ENCODE measurements at regions not wholly inside any gene's neighbourhood (a gene's known extent, or its start where the extent isn't known, plus 50 kb on each side); places are given as distances from the start of the nearest gene placed in this dataset.

GRCh38 chr12:17918013-17918412 lies 172.0 kb downstream of the RERGL start:
- intact Hi-C loops (cut with micrococcal nuclease): no loop called here
- no peak for TF ChIP-seq CTCF (IDR thresholded peaks at IDR 0.05)
- DNase-seq: no peak
- Histone ChIP-seq H3K9ac (ENCODE audit: insufficient read depth, low read length, poor library complexity, severe bottlenecking) (no peak overlapping the region), H3K36me3 (replicated peaks in 1 of 2; ENCODE audit: control insufficient read depth in 1 of 2, insufficient read depth in 2 of 2, low read length in 2 of 2) (no peaks in the 10 kb centered on the region), H3K9me3 (replicated peaks in 1 of 2; ENCODE audit: control insufficient read depth in 1 of 2, insufficient read depth in 1 of 2, low read length in 2 of 2) (peaks cover 18 to 30% of the 10 kb centered on the region in 2 donors), H2AFZ (ENCODE audit: insufficient read depth, low read depth, low read length, poor library complexity, severe bottlenecking) (no peak overlapping the region), H3K27ac (ENCODE audit: low read depth in 1 of 2, low read length in 2 of 2) (no peak overlapping the region), H4K20me1 (ENCODE audit: insufficient read depth, low read length) (no peaks in the 10 kb centered on the region), H3K4me1 (ENCODE audit: control insufficient read depth in 1 of 2, insufficient read depth in 2 of 2, low read length in 2 of 2) (no peaks in the 10 kb centered on the region), H3K27me3 (ENCODE audit: control insufficient read depth in 2 of 2, insufficient read depth in 2 of 2, low read length in 2 of 2) (no peaks in the 10 kb centered on the region), H3K4me2 (replicated peaks; ENCODE audit: extremely low read depth, low read length, poor library complexity, severe bottlenecking) (no peak overlapping the region), H3K79me2 (ENCODE audit: insufficient read depth, low read length) (no peaks in the 10 kb centered on the region), H3K4me3 (replicated peaks in 1 of 3; ENCODE audit: low read depth in 2 of 3, low read length in 3 of 3) (no peak overlapping the region)
- peaks cover 0 to 24% (median 12%) of the 10 kb centered on the region in 7 donors for H3K9me3 Mint-ChIP-seq
- H3K27me3 Mint-ChIP-seq (ENCODE audit: low read depth in 3 of 3): no peaks in the 10 kb centered on the region
- WGBS (ENCODE audit: insufficient coverage): no CpG with 5 or more reads among the region's 1 CpG
- H3K27ac Mint-ChIP-seq: no peak overlapping the region
- no peaks in the 10 kb centered on the region for H3K36me3 Mint-ChIP-seq
- no peaks in the 10 kb centered on the region for H3K4me1 Mint-ChIP-seq
- no peak overlapping the region for H3K4me3 Mint-ChIP-seq

- Histone ChIP-seq H3K36me3 (replicated peaks in 1 of 2; ENCODE audit: control insufficient read depth in 1 of 2, insufficient read depth in 2 of 2, low read length in 2 of 2) (no peaks in the 10 kb centered on the region), H3K27ac (ENCODE audit: low read depth in 1 of 2, low read length in 2 of 2) (no peak overlapping the region), H3K4me3 (replicated peaks in 1 of 3; ENCODE audit: low read depth in 2 of 3, low read length in 3 of 3) (no peak overlapping the region), H3K27me3 (ENCODE audit: control insufficient read depth in 2 of 2, insufficient read depth in 2 of 2, low read length in 2 of 2) (no peaks in the 10 kb centered on the region), H4K20me1 (ENCODE audit: insufficient read depth, low read length) (no peaks in the 10 kb centered on the region), H2AFZ (ENCODE audit: insufficient read depth, low read depth, low read length, poor library complexity, severe bottlenecking) (no peak overlapping the region), H3K9ac (ENCODE audit: insufficient read depth, low read length, poor library complexity, severe bottlenecking) (no peak overlapping the region), H3K4me1 (ENCODE audit: control insufficient read depth in 1 of 2, insufficient read depth in 2 of 2, low read length in 2 of 2) (no peaks in the 10 kb centered on the region), H3K4me2 (replicated peaks; ENCODE audit: extremely low read depth, low read length, poor library complexity, severe bottlenecking) (no peak overlapping the region), H3K9me3 (replicated peaks in 1 of 2; ENCODE audit: control insufficient read depth in 1 of 2, insufficient read depth in 1 of 2, low read length in 2 of 2) (peaks cover 0 to 4% of the 10 kb centered on the region in 2 donors), H3K79me2 (ENCODE audit: insufficient read depth, low read length) (no peaks in the 10 kb centered on the region)
- Mint-ChIP-seq H3K9me3 (peaks cover 0 to 6% (median 3%) of the 10 kb centered on the region in 7 donors), H3K27me3 (ENCODE audit: low read depth in 3 of 3) (no peaks in the 10 kb centered on the region), H3K4me3 (no peak overlapping the region), H3K4me1 (no peaks in the 10 kb centered on the region), H3K27ac (no peak overlapping the region), H3K36me3 (no peaks in the 10 kb centered on the region)
- WGBS (ENCODE audit: insufficient coverage): no CpG with 5 or more reads among the region's 1 CpG
- TF ChIP-seq CTCF (IDR thresholded peaks at IDR 0.05): no peak
- intact Hi-C loops (cut with micrococcal nuclease): no loop called here
- no peak for DNase-seq
Observed at GRCh38 chr12:17884581-17884980, 205.4 kb downstream of the RERGL start.

Data from CD14-positive monocyte (primary cell).